SK-N-SH (cell line): ENCODE measurements at regions not wholly inside any gene's neighbourhood (a gene's known extent, or its start where the extent isn't known, plus 50 kb on each side); places are given as distances from the start of the nearest gene placed in this dataset.

Source experiments
- CTCF ChIA-PET: fragments of 300-600, 350-600 bp; formaldehyde crosslinking; extraction: SDS; loops from one replicate; lab custom pipeline; 2021; lab: Yijun Ruan, JAX
- POLR2A ChIA-PET: fragments of 350-600 bp; sonication (Branson Sonifier 250); formaldehyde crosslinking; extraction: SDS; loops from one replicate; lab custom pipeline; 2020; ENCODE audit warnings: antibody characterized with exemption, inconsistent platforms; lab: Yijun Ruan, JAX
- DNase-seq: peaks from one replicate; pipeline ENCODE4 v3.0.0; 2012
- H2AFZ ChIP-seq: fragments of 200-600 bp; sonication (generic); 2 replicates; pipeline ENCODE4 v1.8.1; 2016; ENCODE audit warnings: antibody characterized with exemption, mild to moderate bottlenecking, low read depth
- H3F3A ChIP-seq: fragments of 200-600 bp; sonication (generic); replicated peaks from 2 replicates; pipeline ENCODE3; 2016; ENCODE audit warnings: antibody characterized with exemption, mild to moderate bottlenecking; ENCODE audit not compliant: insufficient read depth
- H3K27ac ChIP-seq, 2 experiments: fragments of 200-500 bp in 1 of 2; fragments of 200-600 bp in 1 of 2; sonication (Bioruptor generic) in 1 of 2; sonication (generic), shearing (Covaris generic) in 1 of 2; 2 replicates each; pipeline versions ENCODE4 v1.5.1 to v1.6.1; 2014 to 2016; ENCODE audit warnings: low read depth in 2 of 2, inconsistent platforms in 1 of 2, low read length in 1 of 2, mild to moderate bottlenecking in 1 of 2, mixed read lengths in 1 of 2
- H3K27me3 ChIP-seq: fragments of 200-600 bp; sonication (generic), shearing (Covaris generic); 2 replicates; pipeline ENCODE4 v1.6.1; 2016; ENCODE audit warnings: mixed run types; ENCODE audit not compliant: insufficient read depth
- H3K36me3 ChIP-seq, 2 experiments: fragments of 200-500 bp in 1 of 2; fragments of 200-600 bp in 1 of 2; sonication (Bioruptor generic) in 1 of 2; sonication (generic) in 1 of 2; replicated peaks in 1 of 2; 2 replicates each; pipeline versions ENCODE3 to v1.5.1; 2014 to 2016; ENCODE audit warnings: low read length in 1 of 2, mild to moderate bottlenecking in 1 of 2; ENCODE audit not compliant: insufficient read depth in 2 of 2, control insufficient read depth in 1 of 2
- H3K4me1 ChIP-seq, 2 experiments: fragments of 200-500 bp in 1 of 2; fragments of 200-600 bp in 1 of 2; sonication (Bioruptor generic) in 1 of 2; sonication (generic), shearing (Covaris generic) in 1 of 2; 2 replicates each; pipeline versions ENCODE4 v1.5.1 to v1.6.1; 2014 to 2016; ENCODE audit warnings: low read depth in 1 of 2, low read length in 1 of 2, mixed run types in 1 of 2; ENCODE audit not compliant: insufficient read depth in 2 of 2, control insufficient read depth in 1 of 2
- H3K4me2 ChIP-seq: fragments of 200-600 bp; sonication (generic), shearing (Covaris generic); 2 replicates; pipeline ENCODE4 v1.6.1; 2017; ENCODE audit warnings: mixed run types
- H3K4me3 ChIP-seq, 2 experiments: fragments of 200-500 bp in 1 of 2; fragments of 200-600 bp in 1 of 2; sonication (Bioruptor generic) in 1 of 2; sonication (generic), shearing (Covaris generic) in 1 of 2; 2 replicates each; pipeline versions ENCODE4 v1.5.1 to v1.8.1; 2014 to 2016; ENCODE audit warnings: low read depth in 2 of 2, inconsistent platforms in 1 of 2, low read length in 1 of 2, mild to moderate bottlenecking in 1 of 2, mixed read lengths in 1 of 2, moderate library complexity in 1 of 2
- H3K79me2 ChIP-seq: fragments of 200-600 bp; sonication (generic); 2 replicates; pipeline ENCODE4 v1.8.1; 2017; ENCODE audit warnings: mild to moderate bottlenecking; ENCODE audit not compliant: insufficient read depth
- H3K9ac ChIP-seq: fragments of 200-600 bp; sonication (generic); 2 replicates; pipeline ENCODE4 v1.6.1; 2017; ENCODE audit warnings: mixed run types
- H3K9me2 ChIP-seq: fragments of 200-600 bp; sonication (generic); 2 replicates; pipeline ENCODE4 v1.6.1; 2017; ENCODE audit warnings: mixed run types
- H3K9me3 ChIP-seq: fragments of 200-600 bp; sonication (generic); 2 replicates; pipeline ENCODE4 v1.6.1; 2017; ENCODE audit warnings: mixed run types, mild to moderate bottlenecking, moderate library complexity
- H4K20me1 ChIP-seq: fragments of 200-600 bp; sonication (generic); 2 replicates; pipeline ENCODE4 v1.6.1; 2017; ENCODE audit warnings: mild to moderate bottlenecking, mixed run types; ENCODE audit not compliant: insufficient read depth
- CTCF ChIP-seq: fragments of 200-600 bp; sonication (generic); IDR thresholded peaks from 2 replicates; pipeline ENCODE4 v1.6.1; 2017; ENCODE audit warnings: antibody characterized with exemption, mild to moderate bottlenecking, moderate library complexity
- FOXJ3 ChIP-seq: sonication (generic); formaldehyde crosslinking; IDR thresholded peaks from 2 replicates; pipeline ENCODE4 v1.5.1; 2020; ENCODE audit warnings: mild to moderate bottlenecking, missing genetic modification reagents
- FOXM1 ChIP-seq: IDR thresholded peaks from 2 replicates; pipeline ENCODE4 v1.4.0; 2012; ENCODE audit warnings: low read depth, mild to moderate bottlenecking
- GABPA ChIP-seq: IDR thresholded peaks from 2 replicates; pipeline ENCODE4 v1.4.0; 2012; ENCODE audit warnings: low read depth, mild to moderate bottlenecking
- JUND ChIP-seq: IDR thresholded peaks from 2 replicates; pipeline ENCODE4 v1.4.0; 2012
- NRF1 ChIP-seq: IDR thresholded peaks from 2 replicates; pipeline ENCODE4 v1.6.1; 2012; ENCODE audit warnings: low read depth, mild to moderate bottlenecking, low read length
- REST ChIP-seq: IDR thresholded peaks from 2 replicates; pipeline ENCODE4 v1.6.1; 2012; ENCODE audit warnings: mild to moderate bottlenecking, low read depth, low read length, moderate library complexity
- RFX5 ChIP-seq: IDR thresholded peaks from 2 replicates; pipeline ENCODE4 v1.6.1; 2012; ENCODE audit warnings: mild to moderate bottlenecking, improper control_type of control experiment, low read length
- SIN3A ChIP-seq: IDR thresholded peaks from 2 replicates; pipeline ENCODE4 v1.6.1; 2012; ENCODE audit warnings: low read depth, mild to moderate bottlenecking, low read length, moderate library complexity, borderline replicate concordance
- TCF12 ChIP-seq: IDR thresholded peaks from 2 replicates; pipeline ENCODE4 v1.4.0; 2012
- USF1 ChIP-seq: IDR thresholded peaks from 2 replicates; pipeline ENCODE4 v1.4.0; 2012; ENCODE audit warnings: low read depth, borderline replicate concordance
- ZBTB33 ChIP-seq: IDR thresholded peaks from 2 replicates; pipeline ENCODE4 v1.4.0; 2012; ENCODE audit warnings: low read depth, borderline replicate concordance
- WGBS: methylation state at CpG from one replicate; pipeline ENCODE4 v1.1.6; 2017; ENCODE audit warnings: low lambda C conversion rate; 5-methylcytosine and 5-hydroxymethylcytosine counted together

GRCh38 chr1:55713516-55713915 is 498.4 kb upstream of the USP24 start:
- DNase-seq = no peak
- Histone ChIP-seq H3K27ac (no peak overlapping the region), H3K36me3 (no peaks in the 10 kb centered on the region), H3K79me2 (no peaks in the 10 kb centered on the region), H3K4me3 (no peak overlapping the region), H3K9ac (no peak overlapping the region), H3K4me2 (no peak overlapping the region), H3K4me1 (peaks cover 3 to 19% of the 10 kb centered on the region in 2 experiments; a peak in 3 of 4 replicates), H4K20me1 (no peaks in the 10 kb centered on the region), H3F3A (peaks cover 8% of the 10 kb centered on the region), H3K9me3 (no peaks in the 10 kb centered on the region), H3K9me2 (no peaks in the 10 kb centered on the region), H2AFZ (no peak overlapping the region), H3K27me3 (no peaks in the 10 kb centered on the region)
- POLR2A ChIA-PET = no interaction called here
- 86% methylated on average over 5 of the region's 5 CpGs for WGBS
- CTCF ChIA-PET = no interaction called here
- TF ChIP-seq REST (no peak), SIN3A (no peak), JUND (no peak), RFX5 (no peak), GABPA (no peak), ZBTB33 (no peak), FOXJ3 (CRISPR knock-in tag) (no peak), NRF1 (no peak), CTCF (no peak)

GRCh38 chr1:55712148-55712547 is 497.0 kb upstream of the USP24 start:
- Histone ChIP-seq H3K79me2 (no peaks in the 10 kb centered on the region), H4K20me1 (no peaks in the 10 kb centered on the region), H3K4me1 (peaks cover 0 to 7% of the 10 kb centered on the region in 2 experiments; a peak in 2 of 4 replicates), H3K36me3 (no peaks in the 10 kb centered on the region), H3F3A (no peaks in the 10 kb centered on the region), H3K9me3 (no peaks in the 10 kb centered on the region), H3K9me2 (no peaks in the 10 kb centered on the region), H3K27ac (no peak overlapping the region), H3K9ac (no peak overlapping the region), H3K27me3 (no peaks in the 10 kb centered on the region), H3K4me2 (no peak overlapping the region), H3K4me3 (no peak overlapping the region), H2AFZ (no peak overlapping the region)
- DNase-seq = no peak
- no peak for TF ChIP-seq USF1
- no peak for TF ChIP-seq GABPA
- no peak for TF ChIP-seq FOXM1
- TF ChIP-seq TCF12 = no peak
- CTCF ChIA-PET = no interaction called here
- WGBS = 61% methylated on average over 2 of the region's 6 CpGs
- POLR2A ChIA-PET = no interaction called here
